ENCODE measurements at regions not wholly inside any gene's neighbourhood (a gene's known extent, or its start where the extent isn't known, plus 50 kb on each side); places are given as distances from the start of the nearest gene placed in this dataset.

GRCh38 chr4:61086979-61087378 lies 113.1 kb upstream of the ADGRL3 start:
- Histone ChIP-seq H3K79me2 (ENCODE audit: insufficient read depth, low read length) (no peaks in the 10 kb centered on the region), H3K4me1 (ENCODE audit: insufficient read depth, low read length) (no peaks in the 10 kb centered on the region), H3K27me3 (ENCODE audit: insufficient read depth, low read length) (no peaks in the 10 kb centered on the region), H3K4me2 (ENCODE audit: low read length) (no peak overlapping the region), H3K27ac (ENCODE audit: low read depth, low read length) (no peak overlapping the region), H3K4me3 (ENCODE audit: insufficient read depth, low read depth, low read length) (no peak overlapping the region), H3K9ac (ENCODE audit: low read length) (no peak overlapping the region), H3K9me3 (ENCODE audit: insufficient read depth, low read depth, low read length) (no peaks in the 10 kb centered on the region), H4K20me1 (ENCODE audit: insufficient read depth, low read length) (no peaks in the 10 kb centered on the region), H2AFZ (ENCODE audit: low read depth, low read length) (no peak overlapping the region), H3K36me3 (ENCODE audit: insufficient read depth, low read length) (no peaks in the 10 kb centered on the region)
- TF ChIP-seq CTCF (IDR thresholded peaks at IDR 0.05; ENCODE audit: insufficient read depth, low read depth, low read length) (no peak), EZH2 (IDR thresholded peaks at IDR 0.05; ENCODE audit: insufficient read depth, low read length) (no peak)
- Mint-ChIP-seq H3K27ac (ENCODE audit: unreplicated experiment) (no peak overlapping the region), H3K4me3 (ENCODE audit: unreplicated experiment) (no peak overlapping the region), H3K27me3 (ENCODE audit: low read depth, unreplicated experiment) (no peaks in the 10 kb centered on the region), H3K36me3 (ENCODE audit: low read depth, unreplicated experiment) (no peaks in the 10 kb centered on the region), H3K4me1 (ENCODE audit: low read depth, unreplicated experiment) (no peaks in the 10 kb centered on the region), H3K9me3 (ENCODE audit: unreplicated experiment) (no peaks in the 10 kb centered on the region)
- DNase-seq (ENCODE audit: low read depth) (no peak), FAIRE-seq (no peak)

GRCh38 chr4:61094854-61095598 lies 105.1 kb upstream of the ADGRL3 start:
- no peak for DNase-seq (ENCODE audit: low read depth)
- no peaks in the 10 kb centered on the region for H3K9me3 Mint-ChIP-seq (ENCODE audit: unreplicated experiment)
- H3K27me3 Mint-ChIP-seq (ENCODE audit: low read depth, unreplicated experiment) = peaks cover 1% of the 10 kb centered on the region
- no peak for FAIRE-seq
- H3K27ac ChIP-seq (ENCODE audit: low read depth, low read length) = no peak overlapping the region
- no peak overlapping the region for H3K4me2 ChIP-seq (ENCODE audit: low read length)
- no peak overlapping the region for H3K27ac Mint-ChIP-seq (ENCODE audit: unreplicated experiment)
- no peak overlapping the region for H3K4me3 ChIP-seq (ENCODE audit: insufficient read depth, low read depth, low read length)
- H3K79me2 ChIP-seq (ENCODE audit: insufficient read depth, low read length) = no peaks in the 10 kb centered on the region
- H3K9me3 ChIP-seq (ENCODE audit: insufficient read depth, low read depth, low read length) = no peaks in the 10 kb centered on the region
- no peak for TF ChIP-seq CTCF (IDR thresholded peaks at IDR 0.05; ENCODE audit: insufficient read depth, low read depth, low read length)
- TF ChIP-seq EZH2 (IDR thresholded peaks at IDR 0.05; ENCODE audit: insufficient read depth, low read length) = no peak
- no peaks in the 10 kb centered on the region for H3K36me3 ChIP-seq (ENCODE audit: insufficient read depth, low read length)
- no peaks in the 10 kb centered on the region for H3K27me3 ChIP-seq (ENCODE audit: insufficient read depth, low read length)
- no peak overlapping the region for H3K9ac ChIP-seq (ENCODE audit: low read length)
- no peak overlapping the region for H3K4me3 Mint-ChIP-seq (ENCODE audit: unreplicated experiment)
- H2AFZ ChIP-seq (ENCODE audit: low read depth, low read length) = no peak overlapping the region
- peaks cover 2% of the 10 kb centered on the region for H3K4me1 Mint-ChIP-seq (ENCODE audit: low read depth, unreplicated experiment)
- no peaks in the 10 kb centered on the region for H4K20me1 ChIP-seq (ENCODE audit: insufficient read depth, low read length)
- H3K4me1 ChIP-seq (ENCODE audit: insufficient read depth, low read length) = no peaks in the 10 kb centered on the region
- no peaks in the 10 kb centered on the region for H3K36me3 Mint-ChIP-seq (ENCODE audit: low read depth, unreplicated experiment)

- H3K9me3 Mint-ChIP-seq (ENCODE audit: unreplicated experiment) = no peaks in the 10 kb centered on the region
- no peak overlapping the region for H3K9ac ChIP-seq (ENCODE audit: low read length)
- no peak overlapping the region for H3K4me3 Mint-ChIP-seq (ENCODE audit: unreplicated experiment)
- H4K20me1 ChIP-seq (ENCODE audit: insufficient read depth, low read length) = no peaks in the 10 kb centered on the region
- no peak for TF ChIP-seq EZH2 (IDR thresholded peaks at IDR 0.05; ENCODE audit: insufficient read depth, low read length)
- TF ChIP-seq CTCF (IDR thresholded peaks at IDR 0.05; ENCODE audit: insufficient read depth, low read depth, low read length) = no peak
- FAIRE-seq (no peak), DNase-seq (ENCODE audit: low read depth) (no peak)
- no peaks in the 10 kb centered on the region for H3K9me3 ChIP-seq (ENCODE audit: insufficient read depth, low read depth, low read length)
- no peaks in the 10 kb centered on the region for H3K27me3 ChIP-seq (ENCODE audit: insufficient read depth, low read length)
- H3K4me2 ChIP-seq (ENCODE audit: low read length) = no peak overlapping the region
- H3K36me3 Mint-ChIP-seq (ENCODE audit: low read depth, unreplicated experiment) = no peaks in the 10 kb centered on the region
- no peak overlapping the region for H3K27ac Mint-ChIP-seq (ENCODE audit: unreplicated experiment)
- H2AFZ ChIP-seq (ENCODE audit: low read depth, low read length) = no peak overlapping the region
- no peaks in the 10 kb centered on the region for H3K4me1 Mint-ChIP-seq (ENCODE audit: low read depth, unreplicated experiment)
- H3K79me2 ChIP-seq (ENCODE audit: insufficient read depth, low read length) = no peaks in the 10 kb centered on the region
- no peaks in the 10 kb centered on the region for H3K4me1 ChIP-seq (ENCODE audit: insufficient read depth, low read length)
- H3K27me3 Mint-ChIP-seq (ENCODE audit: low read depth, unreplicated experiment) = no peaks in the 10 kb centered on the region
- no peak overlapping the region for H3K27ac ChIP-seq (ENCODE audit: low read depth, low read length)
- H3K36me3 ChIP-seq (ENCODE audit: insufficient read depth, low read length) = no peaks in the 10 kb centered on the region
- no peak overlapping the region for H3K4me3 ChIP-seq (ENCODE audit: insufficient read depth, low read depth, low read length)
Observed at GRCh38 chr4:61128682-61129081, 71.4 kb upstream of the ADGRL3 start.

All from astrocyte (in vitro differentiated cells and primary cell).